Right lobe of liver (tissue), 6 donors: ENCODE measurements at regions not wholly inside any gene's neighbourhood (a gene's known extent, or its start where the extent isn't known, plus 50 kb on each side); places are given as distances from the start of the nearest gene placed in this dataset.

ENCODE experiments used
- ATAC-seq, 4 donors: fragments of 200-7000 bp; cut with Tn5 transposase; one replicate each; pipeline ENCODE4 v1.9.1; 2020; ENCODE audit warnings: mild to moderate bottlenecking in 4 of 4, moderate library complexity in 4 of 4
- DNase-seq, 3 donors: peaks; one replicate each; pipeline ENCODE4 v3.0.0-alpha.2; 2020
- H3K27ac ChIP-seq, 3 donors: fragments of 200-600 bp; one replicate each; pipeline ENCODE4 v1.8.0; 2022
- H3K27me3 ChIP-seq, 2 donors: fragments of 200-600 bp; one replicate each; pipeline ENCODE4 v1.8.0; 2022
- H3K36me3 ChIP-seq, 4 donors: fragments of 200-600 bp; sonication (generic) in 1 of 4; one replicate each; pipeline versions ENCODE4 v1.5.1 to v1.8.0; 2017 to 2022; ENCODE audit warnings: control low read depth in 1 of 4
- H3K4me1 ChIP-seq, 4 donors: fragments of 200-600 bp; sonication (generic) in 1 of 4; one replicate each; pipeline versions ENCODE4 v1.5.1 to v1.8.0; 2017 to 2022; ENCODE audit warnings: control low read depth in 1 of 4
- H3K4me3 ChIP-seq, 3 donors: fragments of 200-600 bp; one replicate each; pipeline ENCODE4 v1.8.0; 2022
- H3K9me3 ChIP-seq, 4 donors: fragments of 200-600 bp; sonication (generic) in 1 of 4; one replicate each; pipeline versions ENCODE4 v1.5.1 to v1.8.0; 2017 to 2022; ENCODE audit warnings: control low read depth in 1 of 4
- POLR2A ChIP-seq: fragments of 450-650 bp; IDR thresholded peaks from one replicate; pipeline ENCODE4 v1.6.1; 2017; ENCODE audit warnings: antibody characterized with exemption, mild to moderate bottlenecking
- WGBS: methylation state at CpG from one replicate; pipeline ENCODE4 v1.1.6; 2018; ENCODE audit warnings: low coverage, low lambda C conversion rate; ENCODE audit not compliant: insufficient coverage; ENCODE audit errors: missing lambda C conversion rate; 5-methylcytosine and 5-hydroxymethylcytosine counted together
- intact Hi-C, 2 donors: fragments of 100-400 bp; cut with DNase I; formaldehyde crosslinking; loops; one replicate each; pipeline versions ENCODE4 v1.11.2 to v1.14.1; 2022
- TF ChIP-seq, protein P1 (sequence below), 4 donors: fragments of 200-600 bp in 3 of 4; fragments of 450-650 bp in 1 of 4; IDR thresholded peaks; one replicate each; pipeline versions ENCODE4 v1.5.1 to v1.8.0; 2016 to 2022; ENCODE audit warnings: antibody characterized with exemption in 4 of 4, mild to moderate bottlenecking in 2 of 4
- donor health status: DM: no; HTN: yes; CAD: no.
- donor health status: DM: no; HTN: no; CAD: no.
- donor health status: DM: no; HTN: no; CAD: no.
- donor health status: DM: no; HTN: yes; CAD: no.
- donor health status: DM: no; HTN: yes; CAD: no.

DNA sequence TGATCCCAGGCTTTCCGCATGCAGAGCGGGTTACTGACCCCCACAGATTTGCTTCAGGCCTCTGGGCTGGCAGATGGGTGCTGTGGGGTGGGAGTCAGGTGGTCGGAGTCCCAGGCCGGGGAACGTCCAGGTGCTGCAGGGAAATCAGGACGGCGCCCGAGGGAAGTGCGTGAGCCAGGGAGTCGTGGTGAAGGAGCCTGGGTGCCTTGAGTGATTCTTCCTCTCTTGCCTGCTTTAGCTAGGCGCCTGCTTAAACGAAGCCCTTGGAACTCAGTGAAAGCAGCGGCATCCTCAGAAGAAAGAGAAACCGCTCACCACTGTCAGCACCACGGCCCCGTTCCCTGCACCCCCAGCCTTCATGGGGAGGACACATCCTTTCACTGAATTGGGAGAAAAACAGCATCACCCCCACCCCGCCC is 455.6 kb downstream of the BRD1 start:
- H3K4me3 ChIP-seq: no peak overlapping the region
- H3K9me3 ChIP-seq: no peaks in the 10 kb centered on the region
- intact Hi-C loops: no loop called here
- no peak for ATAC-seq
- H3K36me3 ChIP-seq: no peaks in the 10 kb centered on the region
- H3K4me1 ChIP-seq: no peaks in the 10 kb centered on the region
- H3K27ac ChIP-seq: no peak overlapping the region
- TF ChIP-seq POLR2A: no peak
- TF ChIP-seq, protein P1, sequence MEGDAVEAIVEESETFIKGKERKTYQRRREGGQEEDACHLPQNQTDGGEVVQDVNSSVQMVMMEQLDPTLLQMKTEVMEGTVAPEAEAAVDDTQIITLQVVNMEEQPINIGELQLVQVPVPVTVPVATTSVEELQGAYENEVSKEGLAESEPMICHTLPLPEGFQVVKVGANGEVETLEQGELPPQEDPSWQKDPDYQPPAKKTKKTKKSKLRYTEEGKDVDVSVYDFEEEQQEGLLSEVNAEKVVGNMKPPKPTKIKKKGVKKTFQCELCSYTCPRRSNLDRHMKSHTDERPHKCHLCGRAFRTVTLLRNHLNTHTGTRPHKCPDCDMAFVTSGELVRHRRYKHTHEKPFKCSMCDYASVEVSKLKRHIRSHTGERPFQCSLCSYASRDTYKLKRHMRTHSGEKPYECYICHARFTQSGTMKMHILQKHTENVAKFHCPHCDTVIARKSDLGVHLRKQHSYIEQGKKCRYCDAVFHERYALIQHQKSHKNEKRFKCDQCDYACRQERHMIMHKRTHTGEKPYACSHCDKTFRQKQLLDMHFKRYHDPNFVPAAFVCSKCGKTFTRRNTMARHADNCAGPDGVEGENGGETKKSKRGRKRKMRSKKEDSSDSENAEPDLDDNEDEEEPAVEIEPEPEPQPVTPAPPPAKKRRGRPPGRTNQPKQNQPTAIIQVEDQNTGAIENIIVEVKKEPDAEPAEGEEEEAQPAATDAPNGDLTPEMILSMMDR (IDR thresholded peaks at IDR 0.05): no peak
- H3K27me3 ChIP-seq: no peaks in the 10 kb centered on the region
- DNase-seq: no peak
- WGBS: 33% methylated on average over 1 of the region's 17 CpGs

GRCh38 chr22:49371325-49372110 is 456.2 kb downstream of the BRD1 start:
- Histone ChIP-seq H3K9me3 (no peaks in the 10 kb centered on the region), H3K4me3 (no peak overlapping the region), H3K27ac (no peak overlapping the region), H3K4me1 (no peaks in the 10 kb centered on the region), H3K27me3 (no peaks in the 10 kb centered on the region), H3K36me3 (no peaks in the 10 kb centered on the region)
- intact Hi-C loops: no loop called here
- ATAC-seq (no peak), DNase-seq (no peak)
- no peak for TF ChIP-seq POLR2A
- TF ChIP-seq, protein P1 (IDR thresholded peaks at IDR 0.05): no peak
- 61% methylated on average over 9 of the region's 27 CpGs for WGBS

DNA sequence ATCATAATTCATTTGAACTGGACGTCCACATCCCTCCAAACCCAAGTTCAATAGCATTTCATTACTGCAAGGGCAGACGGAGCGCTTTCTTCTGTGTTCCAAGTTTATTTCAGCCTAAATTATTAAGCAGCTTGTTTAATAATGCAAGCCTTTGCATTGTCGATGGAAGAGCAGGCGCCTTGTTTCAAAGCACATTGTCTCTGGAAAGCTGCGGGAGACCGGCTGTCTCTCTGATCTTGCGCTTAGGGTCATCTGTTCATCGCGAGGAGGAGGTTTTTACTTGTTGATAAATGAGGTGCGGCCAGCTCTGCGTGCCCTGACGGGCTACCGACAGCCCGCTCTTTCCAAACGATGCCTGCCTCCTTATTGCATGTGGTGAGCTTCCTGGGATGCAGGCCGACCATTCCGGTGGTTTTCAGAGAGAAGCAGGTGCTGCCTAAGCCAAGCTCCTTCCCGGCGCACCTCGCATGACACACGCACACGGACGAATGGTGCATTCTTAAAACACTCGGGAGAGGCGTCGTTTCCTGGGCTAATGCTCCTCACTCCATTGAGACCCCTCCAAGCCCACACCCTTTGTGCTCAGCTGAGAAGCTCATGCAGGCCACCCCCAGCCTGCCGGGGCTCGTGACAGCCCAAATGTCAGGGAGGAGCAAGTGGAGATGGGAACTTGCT is 456.9 kb downstream of the BRD1 start:
- intact Hi-C loops: no loop called here
- Histone ChIP-seq H3K27me3 (no peaks in the 10 kb centered on the region), H3K4me1 (no peaks in the 10 kb centered on the region), H3K9me3 (no peaks in the 10 kb centered on the region), H3K4me3 (no peak overlapping the region), H3K27ac (no peak overlapping the region), H3K36me3 (no peaks in the 10 kb centered on the region)
- DNase-seq: no peak
- no peak for TF ChIP-seq POLR2A
- TF ChIP-seq, protein P1 (IDR thresholded peaks at IDR 0.05): no peak
- 58% methylated on average over 13 of the region's 29 CpGs for WGBS
- ATAC-seq: no peak

- no peaks in the 10 kb centered on the region for H3K27me3 ChIP-seq
- no peak overlapping the region for H3K27ac ChIP-seq
- H3K4me1 ChIP-seq: no peaks in the 10 kb centered on the region
- H3K4me3 ChIP-seq: no peak overlapping the region
- no peaks in the 10 kb centered on the region for H3K36me3 ChIP-seq
- 57% methylated on average over 10 of the region's 22 CpGs for WGBS
- TF ChIP-seq POLR2A: no peak
- TF ChIP-seq, protein P1 (IDR thresholded peaks at IDR 0.05): no peak
- intact Hi-C loops: no loop called here
- no peaks in the 10 kb centered on the region for H3K9me3 ChIP-seq
- DNase-seq (no peak), ATAC-seq (no peak)
Observed at GRCh38 chr22:49369726-49370626, 457.7 kb downstream of the BRD1 start.
